CD4-positive, alpha-beta T cell treated with Interleukin-15 for 4 hours (primary cell): ENCODE measurements at regions not wholly inside any gene's neighbourhood (a gene's known extent, or its start where the extent isn't known, plus 50 kb on each side); places are given as distances from the start of the nearest gene placed in this dataset.

Source experiments
- DNase-seq: peaks from one replicate; pipeline ENCODE4 v3.0.0-alpha.2; 2020; ENCODE audit warnings: low spot score

DNA sequence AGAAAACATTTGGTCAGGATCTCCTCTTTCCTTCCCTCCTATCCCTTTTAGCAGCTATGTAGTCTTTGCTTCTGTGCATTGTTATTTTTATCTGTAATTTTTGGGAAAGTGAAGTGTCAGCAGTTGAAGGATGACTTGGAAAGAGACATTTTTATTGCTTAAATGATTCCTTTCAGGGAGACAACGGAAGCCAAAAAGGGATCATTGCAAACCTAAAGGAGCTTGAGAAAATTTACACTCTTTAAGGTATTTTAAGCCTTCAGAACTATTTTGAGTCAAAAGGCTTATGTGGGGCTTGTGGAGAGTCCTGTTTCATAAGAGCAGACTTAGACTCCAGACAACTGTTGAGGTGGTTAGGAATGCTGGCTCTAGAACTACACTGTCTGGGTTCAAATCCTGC, 281.6 kb downstream of the KIF4B start:
- DNase-seq, result no peak

DNA sequence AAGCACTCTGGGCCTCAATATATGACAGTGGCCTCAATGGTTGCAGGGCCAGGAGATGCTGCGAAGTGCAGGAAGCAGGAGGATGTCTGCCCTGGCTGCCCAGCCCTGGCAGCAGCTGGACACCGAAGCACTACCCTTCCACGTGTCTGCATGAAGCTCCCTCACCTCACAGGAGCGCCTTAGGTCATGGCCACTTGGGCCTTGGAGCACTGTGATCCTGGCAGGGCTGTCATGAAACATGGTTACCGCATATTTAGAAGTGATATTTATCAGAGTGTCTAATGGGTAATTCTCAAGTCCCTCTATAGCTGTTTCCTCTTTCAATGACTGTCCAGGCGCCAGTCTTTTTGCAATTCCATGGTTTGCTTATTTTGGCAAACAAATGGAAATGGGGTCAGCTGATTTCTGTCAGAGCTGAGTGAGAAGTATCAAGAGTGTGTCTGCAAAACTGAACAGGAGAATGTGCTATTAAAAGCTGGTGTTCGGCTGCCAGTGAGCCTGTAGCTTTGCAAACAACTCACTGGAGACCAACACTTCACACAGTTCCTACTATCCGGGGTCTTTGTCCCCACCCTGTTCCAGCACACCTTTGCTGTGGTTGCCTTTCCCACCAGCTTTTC, 285.9 kb downstream of the KIF4B start:
- no peak for DNase-seq

DNA sequence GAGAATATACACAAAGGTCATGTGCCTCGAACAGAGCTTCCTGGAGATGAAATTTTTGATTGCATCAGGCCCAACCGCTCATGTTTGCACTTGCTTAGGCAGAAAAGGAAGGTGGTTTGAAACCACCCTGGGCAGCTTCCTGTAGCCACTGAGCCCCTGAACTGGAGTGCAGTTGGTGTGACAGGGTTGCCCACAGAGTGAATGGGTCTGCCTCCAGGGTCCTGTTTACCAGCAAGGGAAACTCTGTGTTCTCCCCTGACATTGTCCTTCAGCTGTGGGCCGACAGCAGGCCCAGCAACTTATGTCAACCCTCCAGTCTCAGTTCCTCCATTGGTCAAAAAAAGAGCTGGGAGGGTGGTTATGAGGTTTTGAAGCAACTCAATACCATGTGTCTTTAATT, 289.6 kb downstream of the KIF4B start:
- DNase-seq, result no peak

DNA sequence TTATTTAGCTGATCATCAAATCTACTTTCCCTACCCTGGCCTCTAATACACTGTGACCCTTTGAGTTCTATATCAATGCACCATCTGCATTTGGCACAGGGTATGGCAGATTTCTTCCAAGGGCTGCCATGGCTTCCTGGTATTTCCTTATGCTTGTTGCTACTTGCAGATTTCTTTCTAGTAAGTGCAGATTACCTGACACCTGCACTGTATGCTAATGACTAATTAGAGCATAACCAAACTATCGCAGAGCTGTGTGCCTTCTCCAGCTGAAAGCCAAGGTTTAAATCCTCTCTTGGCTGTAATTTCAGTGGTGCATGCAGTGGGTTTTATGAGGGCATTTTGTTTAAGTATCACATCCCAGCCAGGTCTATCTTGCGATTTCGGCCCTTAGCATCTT, 293.7 kb downstream of the KIF4B start:
- no peak for DNase-seq

DNA sequence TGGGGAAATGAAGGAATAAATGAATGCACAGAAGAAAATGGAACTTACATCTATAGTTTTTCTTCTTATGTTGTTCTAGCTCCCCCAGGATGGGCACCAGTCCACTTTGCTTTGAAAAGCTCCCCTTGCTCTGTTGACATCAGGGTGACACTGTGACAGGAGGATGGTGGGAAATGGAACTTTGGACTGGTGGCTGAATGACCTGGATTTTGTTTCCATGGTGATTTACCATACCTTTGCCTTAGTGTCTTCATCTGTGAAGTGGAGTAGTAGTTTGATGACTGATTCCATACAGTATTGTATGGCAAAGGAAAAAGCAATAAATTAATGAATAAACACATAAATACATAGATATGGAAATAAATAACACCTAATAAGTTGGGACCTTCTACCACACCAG, 294.7 kb downstream of the KIF4B start:
- no peak for DNase-seq

DNA sequence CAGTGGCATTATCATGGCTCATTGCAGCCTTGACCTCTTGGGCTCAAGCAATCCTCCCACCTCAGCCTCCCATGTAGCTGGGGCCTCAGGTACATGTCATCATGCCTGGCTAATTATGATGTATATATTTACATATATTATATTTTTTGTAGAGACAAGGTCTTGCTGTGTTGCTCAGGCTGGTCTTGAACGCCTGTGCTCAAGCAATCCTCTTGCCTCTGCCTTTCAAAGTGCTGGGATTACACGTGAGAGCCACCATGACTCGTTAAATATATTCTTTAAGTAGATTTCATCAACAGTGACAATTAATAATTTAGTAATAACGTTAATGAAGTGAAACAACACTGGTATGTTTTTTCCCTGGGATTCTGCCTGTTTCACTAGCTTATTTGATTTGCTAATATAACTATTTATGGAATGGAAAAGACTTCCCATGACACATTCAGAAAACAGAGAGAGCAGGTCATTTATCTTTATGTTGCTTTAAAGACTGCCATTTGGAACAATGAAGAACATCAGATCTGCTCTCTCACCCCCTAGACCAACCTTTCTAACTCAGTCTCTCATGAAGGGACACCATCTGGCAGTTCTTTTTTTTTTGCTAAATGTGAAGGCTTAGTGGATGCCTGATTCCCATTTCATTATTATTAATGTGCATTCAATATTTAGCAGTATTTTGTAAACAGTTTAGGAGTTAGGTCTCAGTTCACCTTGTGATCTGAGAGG, 295.6 kb downstream of the KIF4B start:
- no peak for DNase-seq

DNA sequence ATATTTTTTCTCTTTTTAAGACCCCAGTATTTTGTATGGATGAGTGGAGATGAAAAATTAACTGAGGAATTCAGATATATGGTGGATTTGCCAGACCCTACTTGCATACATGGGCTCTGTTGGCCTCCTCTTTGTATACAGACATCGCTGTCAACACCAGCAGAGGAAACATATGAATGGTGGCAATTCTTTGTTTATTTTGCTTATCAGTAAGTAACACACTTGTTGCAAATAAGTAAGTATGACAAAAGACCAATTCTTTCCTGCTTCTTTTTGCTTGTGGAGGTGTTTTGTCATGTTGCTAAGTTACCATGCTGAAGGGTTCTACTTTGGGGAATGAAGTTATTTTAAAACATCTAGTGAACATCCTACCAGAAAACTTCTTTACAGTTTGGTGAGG, 298.2 kb downstream of the KIF4B start:
- no peak for DNase-seq

DNA sequence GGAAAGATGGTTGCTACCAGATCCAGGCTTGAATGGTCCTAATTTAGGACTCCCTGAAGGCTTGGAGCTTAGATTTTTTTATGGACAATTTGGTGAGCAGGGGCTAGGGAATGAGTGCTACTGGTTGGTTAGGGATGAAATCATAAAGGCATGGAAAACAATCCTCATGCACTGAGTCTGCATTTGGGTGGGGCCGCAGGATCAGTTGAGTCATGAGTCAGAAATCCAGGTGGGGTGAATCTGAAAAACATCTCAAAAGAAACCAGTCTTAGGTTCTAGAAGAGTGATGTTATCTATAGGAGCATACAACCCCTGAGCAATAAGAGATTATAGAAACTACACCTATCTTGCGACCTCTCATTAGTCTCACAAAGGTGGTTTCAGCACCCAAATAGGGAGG, 300.0 kb downstream of the KIF4B start:
- DNase-seq, result no peak

DNA sequence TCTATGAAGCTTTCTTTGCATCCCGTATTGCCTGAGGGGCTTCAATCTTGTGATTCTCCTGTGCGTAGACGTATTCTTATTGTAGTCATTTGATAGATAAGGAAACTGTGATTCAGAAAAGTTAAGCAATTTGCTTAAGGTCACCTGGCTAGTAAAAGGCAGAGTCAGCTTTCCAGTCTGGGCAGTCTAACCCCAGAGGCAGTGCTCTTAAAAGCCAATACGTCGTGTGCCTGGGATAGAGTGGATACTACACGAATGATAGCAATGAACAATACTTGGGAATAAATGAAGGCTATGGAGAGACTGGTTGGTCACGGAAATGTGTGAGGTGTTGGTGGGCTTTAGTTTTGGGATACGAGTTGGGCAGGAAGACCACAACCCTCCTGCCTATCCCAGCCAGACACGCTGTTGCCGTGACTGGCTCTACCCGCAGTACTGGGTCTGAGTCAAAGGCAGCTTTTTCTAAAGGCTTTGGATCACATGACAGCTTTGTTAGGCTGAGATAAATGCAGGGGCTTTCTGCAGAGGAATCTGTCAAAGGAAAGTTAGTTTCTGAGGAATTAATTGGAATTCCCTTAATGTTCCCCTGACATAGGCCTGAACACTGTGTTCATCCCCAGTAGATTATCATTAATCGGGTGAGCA, 302.6 kb downstream of the KIF4B start:
- no peak for DNase-seq

DNA sequence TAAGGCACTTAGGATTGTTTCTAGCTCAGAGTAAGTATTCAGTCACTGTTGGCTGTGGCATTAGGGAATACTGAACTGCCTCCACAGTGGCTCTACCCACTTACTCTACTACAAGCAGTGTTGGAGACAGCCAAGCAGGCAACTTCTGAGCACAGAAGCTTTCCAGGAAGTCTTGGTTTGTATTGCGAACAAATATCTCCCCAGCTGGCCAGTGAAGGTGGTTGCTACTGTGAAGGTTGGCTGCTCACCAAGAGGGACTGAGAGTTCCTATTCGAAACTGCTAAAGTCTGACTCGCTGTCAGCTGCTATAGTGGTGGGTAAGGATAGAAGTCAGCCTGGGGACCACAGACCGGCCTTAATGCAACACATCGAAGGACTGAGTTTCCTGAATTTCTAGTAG, 319.1 kb downstream of the KIF4B start:
- no peak for DNase-seq

DNA sequence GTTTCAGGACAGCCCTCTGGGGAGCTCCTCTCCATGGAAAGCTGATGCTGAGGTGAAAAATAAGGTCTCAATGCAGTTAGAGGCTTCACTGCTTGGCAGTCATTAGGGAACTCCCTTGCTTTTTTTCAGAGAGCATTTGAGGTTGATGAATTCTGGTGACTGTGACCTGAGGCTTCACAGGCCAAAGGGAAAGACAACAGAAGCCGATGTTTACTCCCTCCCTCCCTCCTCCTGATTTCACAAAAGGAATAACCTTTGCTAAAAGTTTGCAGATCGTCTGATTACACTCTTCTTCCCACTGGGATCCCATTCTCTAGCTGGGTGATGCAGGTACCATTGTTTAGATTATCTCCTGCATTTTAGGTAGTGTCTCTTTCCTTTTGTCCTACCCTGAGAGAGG, 329.4 kb downstream of the KIF4B start:
- DNase-seq, result no peak

DNA sequence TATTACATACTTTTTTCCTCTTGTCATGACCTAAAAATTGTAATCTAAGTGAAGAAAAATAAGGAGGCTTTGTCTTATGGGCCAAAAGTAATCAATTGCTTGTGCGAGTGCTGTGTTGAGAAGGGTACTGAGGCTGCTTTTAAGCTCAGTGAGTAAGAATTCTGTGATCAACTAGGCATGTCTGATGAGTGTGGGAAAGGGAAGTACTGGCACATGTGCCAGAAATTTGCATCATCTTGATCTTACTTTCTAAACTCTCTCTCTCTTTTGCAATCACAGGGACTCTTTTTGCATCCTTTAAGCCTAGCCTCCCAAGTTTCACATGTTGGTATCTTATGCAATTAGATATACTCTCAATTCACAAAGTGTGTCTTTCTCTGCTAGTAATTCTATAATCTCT, 329.9 kb downstream of the KIF4B start:
- no peak for DNase-seq

DNA sequence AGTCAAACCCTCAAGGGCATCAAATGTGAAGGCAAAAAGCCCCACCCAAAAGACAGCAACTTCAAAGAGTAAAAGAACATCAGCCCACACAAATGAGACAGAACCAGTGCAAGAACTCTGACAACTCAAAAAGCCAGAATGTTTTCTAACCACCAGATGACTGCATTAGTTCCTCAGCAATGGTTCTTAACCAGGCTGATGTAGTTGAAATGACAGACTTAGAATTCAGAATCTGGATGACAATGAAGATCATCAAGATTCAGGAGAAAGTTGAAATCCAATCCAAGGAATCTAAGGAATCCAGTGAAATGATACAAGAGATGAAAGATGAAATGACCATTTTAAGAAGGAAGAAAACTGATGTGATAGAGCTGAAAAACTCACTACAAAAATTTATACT, 339.7 kb downstream of the KIF4B start:
- DNase-seq, result no peak

DNA sequence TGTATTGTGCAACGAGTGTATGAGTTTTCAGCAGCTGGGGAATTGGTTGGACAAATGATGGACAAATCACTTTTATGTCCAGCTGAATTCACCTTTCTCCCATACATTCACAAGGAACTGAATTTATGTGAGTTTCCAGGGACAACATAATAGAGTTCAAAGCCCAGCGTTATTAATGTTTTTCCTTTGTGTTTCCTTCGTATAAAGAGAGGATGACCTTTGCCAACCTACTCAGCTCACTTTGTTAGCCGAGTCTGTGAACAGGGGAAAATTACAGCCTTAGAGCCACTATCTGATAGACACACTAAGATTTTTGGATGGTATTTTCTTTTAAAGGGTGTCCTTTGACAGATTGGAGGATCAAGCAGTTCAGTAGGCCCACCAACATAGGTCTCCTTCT, 352.5 kb downstream of the KIF4B start:
- DNase-seq, result no peak

DNA sequence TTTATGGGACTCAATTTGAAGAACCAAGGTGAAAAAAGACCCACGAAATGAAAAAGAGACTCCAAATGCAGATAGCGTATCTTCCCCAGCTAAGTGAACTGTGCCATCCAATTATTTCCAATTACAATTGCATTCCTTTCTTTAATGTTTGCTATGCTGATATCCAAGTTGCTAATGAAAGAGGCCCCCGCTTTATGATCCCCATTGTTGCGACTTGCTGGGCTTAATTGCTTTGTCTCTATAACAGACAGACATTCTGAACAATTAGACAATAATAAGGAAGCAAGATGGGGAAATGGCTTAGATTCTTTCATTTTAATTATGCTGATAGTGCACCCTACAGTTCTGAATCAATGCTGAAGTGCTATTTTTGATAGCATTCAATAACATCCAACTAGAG, 354.3 kb downstream of the KIF4B start:
- no peak for DNase-seq

DNA sequence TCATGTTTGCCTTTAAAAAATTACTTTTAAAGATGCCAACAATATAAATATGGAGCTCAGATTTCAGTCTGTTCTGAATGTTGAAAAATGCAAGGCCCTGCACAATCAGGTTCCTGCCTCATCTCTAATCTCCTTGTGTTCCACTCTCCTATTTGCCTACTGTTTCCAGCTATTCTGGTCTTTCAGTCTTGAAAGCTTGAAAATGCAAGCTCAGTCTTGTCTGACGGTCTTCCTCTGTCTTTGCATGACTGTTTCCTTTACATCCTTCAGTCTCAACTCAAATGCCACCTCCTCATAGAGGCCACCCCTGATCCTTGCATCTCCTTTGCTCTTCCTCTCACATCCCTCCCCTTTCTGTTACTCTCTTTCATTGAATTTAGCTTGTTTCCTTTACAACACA, 354.9 kb downstream of the KIF4B start:
- DNase-seq, result no peak

DNA sequence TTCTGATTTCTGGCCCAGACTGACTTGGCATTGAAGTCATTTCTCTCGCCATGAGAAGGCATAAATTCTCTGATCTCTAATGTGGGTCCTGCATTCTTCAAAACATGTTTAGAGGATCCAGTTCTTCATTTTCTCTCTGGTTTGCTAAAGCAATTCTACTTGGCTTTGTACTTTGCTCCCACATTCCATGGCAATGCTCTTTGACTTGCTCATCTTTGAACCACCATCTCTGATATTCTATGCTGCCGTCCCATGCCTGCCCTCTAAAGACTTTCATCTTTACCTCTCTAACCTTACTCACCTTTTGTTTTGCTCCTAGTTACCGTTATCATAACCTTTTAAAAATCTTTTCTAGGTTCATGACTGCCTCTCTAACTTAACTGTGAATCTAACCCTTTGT, 366.9 kb downstream of the KIF4B start:
- DNase-seq, result no peak

DNA sequence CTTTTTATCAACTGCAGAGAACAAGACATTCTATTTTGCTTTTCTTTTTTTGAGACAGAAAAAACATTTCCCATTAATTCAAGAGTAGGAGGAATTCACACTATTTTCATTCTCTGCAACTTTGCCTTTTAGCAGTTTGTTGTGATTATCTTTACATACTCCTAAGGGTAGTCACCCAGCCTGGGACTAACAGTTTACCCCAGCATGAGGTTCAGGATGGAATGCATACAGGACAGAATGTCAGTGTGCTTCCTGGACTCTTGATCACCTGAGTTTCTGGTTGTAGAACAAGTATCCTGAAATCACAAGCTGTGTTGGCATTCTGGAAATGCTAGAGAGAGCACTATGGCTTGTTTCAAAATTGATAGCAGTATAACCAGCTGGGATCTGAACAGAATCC, 368.1 kb downstream of the KIF4B start:
- no peak for DNase-seq

DNA sequence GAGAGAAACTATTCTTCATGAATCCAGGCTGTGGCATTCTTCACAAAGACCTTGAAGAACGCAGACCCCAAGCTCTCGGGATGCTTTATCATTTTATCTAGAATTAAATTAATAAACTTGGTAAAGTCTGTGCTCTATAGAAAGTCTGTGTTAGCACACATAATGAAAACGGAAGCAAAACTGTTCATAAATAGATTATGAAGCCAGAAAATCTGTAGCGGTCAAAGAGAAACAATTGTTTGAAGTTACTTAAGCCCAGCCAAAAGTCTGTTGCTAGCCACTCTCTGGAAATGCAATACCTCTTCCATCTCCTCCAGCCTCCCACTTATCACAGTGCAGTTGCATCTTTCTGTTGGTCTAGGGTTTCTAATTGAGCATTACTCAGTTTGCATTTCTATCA, 375.9 kb downstream of the KIF4B start:
- DNase-seq, result no peak

DNA sequence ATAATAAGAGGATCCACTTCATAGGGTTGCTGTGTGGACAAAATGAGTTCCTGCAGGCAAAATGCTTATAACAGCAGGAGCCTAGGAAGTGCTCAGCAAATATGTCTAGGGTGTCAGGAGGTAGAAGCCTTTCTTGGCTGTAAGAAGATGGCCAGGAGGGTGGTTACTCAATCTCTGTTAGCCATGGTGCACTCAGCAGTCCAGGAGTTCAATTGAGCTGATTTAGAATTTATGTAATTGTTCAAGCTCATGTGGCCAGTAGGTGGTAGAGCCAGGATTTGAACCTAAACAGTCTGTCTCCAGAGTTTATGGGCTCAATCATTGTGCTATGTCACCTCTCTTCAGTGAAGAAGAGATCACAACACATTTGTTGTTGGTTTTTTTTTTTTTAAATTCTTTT, 381.2 kb downstream of the KIF4B start:
- DNase-seq, result no peak

DNA sequence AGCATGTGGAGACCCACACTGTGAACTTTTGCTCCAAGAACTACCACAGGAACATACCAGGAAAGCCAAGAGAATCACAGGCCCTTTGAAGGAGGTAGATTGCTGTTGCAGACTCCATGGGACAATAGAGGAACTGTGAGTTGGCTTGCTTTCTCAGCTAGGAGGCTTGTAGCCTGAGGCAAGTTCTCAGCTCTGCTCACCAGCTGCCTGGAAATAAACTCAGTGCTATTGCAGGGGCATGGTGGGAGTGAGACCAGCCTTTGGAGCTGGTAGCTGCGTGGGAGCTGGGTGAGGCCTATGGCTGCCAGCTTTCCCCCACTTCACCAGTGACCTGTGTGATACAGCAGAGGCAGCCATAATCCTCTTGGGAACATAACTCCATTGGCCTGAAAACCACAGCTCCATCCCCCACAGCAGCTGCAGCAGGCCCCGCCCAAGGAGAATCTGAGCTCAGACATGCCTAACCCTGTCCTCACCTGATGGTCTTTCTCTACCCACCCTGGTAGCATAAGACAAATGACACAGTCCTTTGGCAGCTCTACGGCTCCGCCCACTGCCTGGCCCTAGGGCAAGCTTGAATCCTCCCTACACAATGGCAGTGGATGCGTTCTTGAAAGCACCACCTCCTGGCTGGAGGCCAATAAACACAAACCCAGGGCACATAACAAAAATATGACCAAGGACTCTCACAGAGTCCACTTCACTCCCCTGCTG, 389.5 kb downstream of the KIF4B start:
- DNase-seq, result no peak

DNA sequence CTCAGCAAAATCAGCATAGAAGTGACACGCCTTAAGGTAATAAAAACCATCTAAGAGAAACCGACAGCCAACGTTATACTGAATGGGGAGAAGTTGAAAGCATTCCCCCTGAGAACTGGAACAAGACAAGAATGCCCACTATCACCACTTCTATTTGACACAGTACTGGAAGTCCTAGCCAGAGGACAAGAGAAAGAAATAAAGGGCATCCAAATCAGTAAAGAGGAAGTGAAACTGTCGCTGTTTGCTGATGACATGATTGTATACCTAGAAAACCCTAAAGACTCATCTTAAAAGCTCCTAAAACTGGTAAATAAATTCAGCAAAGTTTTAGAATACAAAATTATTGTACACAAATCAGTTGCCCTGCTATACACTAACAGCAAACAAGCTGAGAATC, 393.3 kb downstream of the KIF4B start:
- DNase-seq, result no peak

DNA sequence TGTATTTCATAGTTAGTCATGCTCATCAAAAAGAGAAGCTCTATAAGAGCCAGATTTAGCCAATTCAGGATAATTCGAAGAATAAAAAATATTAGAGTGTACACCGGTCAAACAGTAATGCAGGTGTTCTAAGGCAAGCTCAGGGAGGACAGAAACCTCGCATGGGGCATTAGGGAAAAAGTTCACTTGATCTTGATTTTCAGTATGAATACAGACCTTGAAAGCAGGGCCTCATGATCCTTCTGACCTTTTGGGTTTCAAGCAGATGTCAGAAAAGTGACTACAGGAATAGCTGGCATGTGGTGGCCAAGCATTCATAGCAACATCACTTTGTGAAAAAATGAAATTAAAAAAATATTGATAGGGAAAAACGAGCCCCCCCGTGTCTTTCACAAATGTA, 394.9 kb downstream of the KIF4B start:
- no peak for DNase-seq
